Hippocampal formation (tissue), 2 donors: ENCODE measurements at regions not wholly inside any gene's neighbourhood (a gene's known extent, or its start where the extent isn't known, plus 50 kb on each side); places are given as distances from the start of the nearest gene placed in this dataset.

Experiments used
- DNase-seq, 2 donors: peaks; one replicate each; lab custom pipeline; 2025; lab: John Stamatoyannopoulos, UW

DNA sequence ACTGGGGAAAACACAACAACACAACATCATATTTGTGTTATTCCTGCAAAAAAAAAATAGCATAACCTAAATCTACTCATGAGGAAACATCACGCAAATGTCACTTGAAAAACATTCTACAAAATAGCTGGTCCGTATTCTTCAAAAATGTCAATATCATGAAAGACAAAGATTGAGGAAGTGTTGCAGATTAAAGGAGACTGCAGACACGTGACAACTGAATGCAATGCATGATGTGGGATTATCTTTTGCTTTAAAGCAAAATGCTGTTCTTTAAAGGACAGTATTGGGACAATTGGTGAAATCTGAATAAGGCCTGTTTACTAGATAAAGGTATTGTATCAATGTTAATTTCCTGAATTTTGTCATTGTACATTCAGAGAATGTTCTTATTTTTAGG, 157.7 kb downstream of the SMIM20 start:
- DNase-seq, result no peak

DNA sequence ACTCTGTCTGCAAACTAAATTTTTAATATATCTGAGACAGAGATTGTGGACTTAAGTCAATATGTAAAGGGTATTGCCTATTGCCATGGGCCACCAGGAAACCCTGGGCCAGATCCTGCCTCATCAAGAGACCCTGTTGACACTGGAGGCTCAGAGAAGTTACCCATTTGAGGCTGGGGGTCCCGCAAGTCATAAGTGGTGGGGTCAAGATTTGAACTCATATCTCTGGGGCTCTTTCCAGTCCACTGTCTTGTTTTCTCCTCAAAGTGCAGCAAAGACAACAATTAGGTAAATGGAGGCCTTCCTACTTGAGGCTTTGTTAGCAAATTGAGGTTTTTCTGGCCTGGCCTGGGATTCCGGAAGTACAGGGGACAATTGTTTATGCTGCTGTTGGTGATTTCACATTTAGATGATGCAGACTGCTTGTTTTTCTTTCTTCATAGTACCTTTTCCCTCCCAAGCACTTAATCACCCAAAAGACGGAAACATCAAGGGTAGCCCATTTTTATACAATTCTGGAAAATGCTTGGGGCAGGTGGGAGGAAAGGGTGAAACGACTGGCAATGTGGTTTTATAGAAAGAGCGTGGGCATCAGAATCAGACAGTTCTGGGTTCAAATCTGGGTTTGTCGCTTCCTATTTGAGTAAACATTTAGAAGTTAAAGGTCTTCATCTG, 160.0 kb downstream of the SMIM20 start:
- DNase-seq, result no peak

DNA sequence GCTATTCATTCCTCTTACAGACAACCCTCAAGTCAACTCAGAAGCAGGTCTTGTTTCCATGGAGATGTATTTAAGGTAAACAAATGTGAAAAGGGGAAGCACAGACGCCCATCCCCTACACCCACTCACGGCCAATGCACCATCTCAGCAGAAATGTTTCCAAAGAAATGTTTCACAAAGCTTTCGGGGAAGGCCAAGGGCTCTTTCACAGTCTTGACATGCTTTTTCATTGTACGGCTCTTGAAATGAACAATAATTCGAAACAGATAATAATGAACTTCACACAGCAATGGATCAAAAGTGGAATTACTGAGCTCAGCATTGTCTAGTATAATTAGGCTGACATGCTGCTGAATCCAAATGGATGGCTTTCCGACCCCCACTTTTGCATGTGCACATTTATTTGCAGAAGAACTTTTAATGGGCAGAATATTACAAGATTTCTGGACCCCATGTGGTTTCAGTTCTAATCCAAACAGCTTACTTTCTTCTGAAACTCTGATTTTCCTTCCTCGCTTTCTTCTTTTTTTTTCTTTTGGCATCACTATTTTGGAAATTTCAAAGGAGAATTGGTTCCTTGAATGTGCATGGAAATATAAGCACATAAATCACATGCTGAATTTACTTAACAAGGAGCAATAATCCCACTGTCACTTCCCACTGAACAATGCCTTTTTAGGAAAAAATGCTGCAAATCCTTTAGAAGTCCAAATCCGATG, 160.9 kb downstream of the SMIM20 start:
- no peak for DNase-seq

DNA sequence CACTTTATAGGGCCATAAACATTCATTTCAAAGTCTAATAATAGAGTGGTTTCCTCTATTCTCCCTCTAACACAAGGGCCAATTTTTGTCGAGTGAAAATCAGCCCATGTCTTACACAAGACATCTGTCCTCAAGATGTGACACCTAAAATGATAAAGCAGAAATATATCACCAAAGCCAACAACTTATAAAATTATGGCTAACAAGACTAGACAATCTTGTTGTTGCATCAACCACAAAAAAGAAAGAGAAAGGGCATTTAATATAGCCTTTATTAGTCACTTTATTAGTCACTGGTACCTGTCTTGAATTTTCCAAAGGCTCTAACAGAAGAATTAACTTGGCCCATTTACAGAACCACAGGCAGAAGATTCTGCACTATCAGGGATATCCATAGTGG, 161.6 kb downstream of the SMIM20 start:
- no peak for DNase-seq

DNA sequence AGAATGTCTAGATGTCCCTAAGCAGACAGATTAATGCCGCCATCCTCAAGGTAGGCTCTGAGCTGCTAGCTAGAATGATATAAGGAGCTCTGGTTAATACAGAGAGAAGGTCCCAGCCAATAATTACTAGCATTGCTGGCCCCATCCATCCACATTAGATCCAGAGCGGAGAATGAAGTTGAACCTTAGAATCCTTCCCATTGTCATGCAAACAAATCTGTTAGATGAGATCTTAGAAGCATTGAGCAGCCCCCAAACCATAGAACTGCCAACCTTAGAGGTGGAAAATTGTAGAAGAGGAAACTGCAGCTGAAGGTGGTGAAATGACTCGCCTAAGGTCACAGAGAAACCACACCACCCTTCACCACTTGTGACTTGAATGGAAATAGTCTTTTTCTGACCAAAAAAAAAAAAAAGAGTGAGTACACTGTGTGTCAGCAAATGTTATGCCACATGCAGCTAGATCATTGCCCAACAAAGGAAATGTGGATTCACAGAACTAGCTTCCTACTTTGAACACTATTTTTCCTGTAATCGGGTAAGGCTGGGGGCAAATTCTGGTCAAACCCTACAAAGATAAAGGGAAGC, 162.1 kb downstream of the SMIM20 start:
- DNase-seq, result no peak

DNA sequence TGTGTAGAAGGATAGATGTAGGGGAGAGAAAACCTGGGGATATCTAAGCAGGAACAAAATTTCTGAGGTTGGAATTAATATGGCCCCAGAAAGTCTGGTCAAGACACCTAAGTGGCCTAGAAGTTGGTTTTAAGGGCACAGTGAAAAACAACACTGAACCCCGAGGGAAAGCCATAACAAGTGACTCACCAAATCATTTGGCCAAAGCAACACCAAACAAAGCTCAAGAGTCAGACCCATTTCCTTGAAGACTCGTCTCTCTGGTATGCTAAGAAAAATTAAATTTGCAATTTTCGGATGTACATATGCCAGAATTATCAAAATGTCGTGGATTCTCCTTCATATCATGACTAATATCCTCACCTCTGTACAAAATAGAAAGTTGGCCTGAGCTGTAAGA, 162.9 kb downstream of the SMIM20 start:
- DNase-seq, result no peak

DNA sequence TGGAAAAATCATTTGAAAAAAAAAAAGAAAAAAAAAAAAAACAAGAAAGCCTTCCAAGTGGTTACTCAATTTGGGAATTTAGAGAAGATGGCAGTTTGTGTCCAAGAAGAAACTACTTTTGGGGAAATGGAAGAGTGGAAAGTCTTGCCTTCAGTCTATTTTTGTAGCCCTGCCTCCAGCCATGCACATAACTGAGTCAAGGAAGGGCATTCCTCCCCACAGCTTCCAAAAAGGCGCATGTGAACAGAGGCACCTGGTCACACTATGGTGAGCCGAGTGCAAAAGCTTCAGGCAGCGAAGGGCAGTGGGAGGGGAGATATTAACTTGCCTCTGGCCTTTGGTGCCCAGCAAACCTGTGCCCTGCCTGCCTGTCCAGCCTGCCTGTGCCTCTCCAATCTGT, 163.7 kb downstream of the SMIM20 start:
- DNase-seq, result no peak

DNA sequence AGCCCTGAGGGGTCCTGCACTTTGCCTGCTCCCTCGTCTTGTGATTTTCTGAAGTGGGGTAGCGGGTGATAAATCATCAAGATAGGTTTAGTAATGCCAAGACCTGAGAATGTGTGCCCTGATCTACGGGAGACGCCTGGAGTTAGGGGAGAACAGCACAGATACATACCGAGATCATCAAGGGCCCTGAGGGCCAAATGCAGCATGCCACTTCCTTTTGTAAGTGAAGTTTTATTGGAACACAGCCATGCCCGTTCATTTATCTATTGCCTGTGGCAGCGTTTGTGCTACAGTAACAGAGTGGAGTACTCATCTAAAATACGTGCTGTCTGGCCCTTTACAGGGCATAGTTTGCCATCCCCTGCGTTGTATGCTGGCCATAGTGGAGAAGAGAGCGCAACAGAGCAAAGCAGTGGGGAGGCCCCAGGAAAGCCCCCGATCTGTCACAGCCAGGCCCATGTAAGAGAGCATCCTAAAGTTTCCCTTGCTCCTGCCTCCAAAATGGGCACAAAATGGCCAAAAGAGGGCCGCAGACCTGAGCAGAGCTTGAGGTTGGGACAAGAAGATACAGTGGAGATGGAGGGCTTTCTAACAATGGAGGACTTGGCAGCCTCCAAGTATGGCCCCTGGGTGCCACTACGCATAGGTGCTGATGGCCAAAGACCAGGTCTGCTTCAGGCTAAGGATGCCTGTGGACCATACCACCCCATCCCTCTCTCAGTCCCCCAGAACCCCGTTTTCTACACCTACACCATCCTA, 167.0 kb downstream of the SMIM20 start:
- DNase-seq, result no peak

DNA sequence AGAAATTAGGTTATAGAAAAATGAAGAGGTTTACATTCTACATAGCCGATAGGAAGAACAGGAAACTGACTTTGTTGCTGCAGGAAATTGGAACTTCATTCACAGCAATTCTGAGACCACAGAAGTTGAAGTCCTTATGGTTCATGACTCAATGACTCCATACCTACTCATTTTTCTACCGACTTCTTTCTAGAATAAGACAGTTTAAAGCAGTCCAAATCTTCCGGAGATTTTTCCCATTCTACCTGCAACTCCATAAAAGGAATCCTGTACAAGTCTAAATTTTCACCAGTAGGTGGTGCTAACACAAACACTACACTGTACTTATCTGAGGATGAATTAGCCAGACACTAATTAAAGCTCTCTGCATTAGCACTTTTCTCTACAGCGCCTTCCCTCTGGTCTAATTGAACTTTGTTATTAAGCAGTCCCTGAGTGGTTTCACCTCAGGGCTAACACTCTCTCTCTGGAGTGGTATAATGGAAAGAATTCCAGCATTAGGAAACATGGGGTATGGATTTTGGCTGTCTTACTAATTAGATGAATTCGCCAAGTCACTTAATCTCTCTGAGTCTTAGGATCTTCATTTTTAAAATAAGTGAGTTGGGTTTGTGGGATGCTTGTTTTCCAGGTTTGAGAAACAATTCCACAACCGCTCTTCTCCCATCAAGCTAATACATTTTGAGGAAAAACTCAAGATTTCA, 167.9 kb downstream of the SMIM20 start:
- peak in 1 of 2 donors; percentile 75 for DNase-seq

DNA sequence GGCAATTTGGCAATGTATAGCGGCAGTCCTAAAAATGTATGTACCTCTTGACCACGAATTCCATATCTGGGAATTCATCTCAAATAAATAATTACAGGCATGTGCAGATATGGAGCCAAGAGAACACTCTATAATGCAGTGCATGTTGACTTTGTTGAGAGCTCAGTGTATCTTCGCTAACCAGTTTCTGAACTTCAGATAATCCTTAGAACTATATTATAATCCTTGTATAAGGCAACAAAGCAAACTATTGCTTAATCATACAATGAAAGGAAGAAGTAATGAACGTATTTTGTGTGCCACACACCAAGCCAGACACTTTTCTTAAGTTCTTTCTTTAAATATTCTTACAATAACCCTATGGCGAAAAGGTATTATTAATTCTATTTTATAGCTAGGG, 168.5 kb downstream of the SMIM20 start:
- DNase-seq, result no peak

DNA sequence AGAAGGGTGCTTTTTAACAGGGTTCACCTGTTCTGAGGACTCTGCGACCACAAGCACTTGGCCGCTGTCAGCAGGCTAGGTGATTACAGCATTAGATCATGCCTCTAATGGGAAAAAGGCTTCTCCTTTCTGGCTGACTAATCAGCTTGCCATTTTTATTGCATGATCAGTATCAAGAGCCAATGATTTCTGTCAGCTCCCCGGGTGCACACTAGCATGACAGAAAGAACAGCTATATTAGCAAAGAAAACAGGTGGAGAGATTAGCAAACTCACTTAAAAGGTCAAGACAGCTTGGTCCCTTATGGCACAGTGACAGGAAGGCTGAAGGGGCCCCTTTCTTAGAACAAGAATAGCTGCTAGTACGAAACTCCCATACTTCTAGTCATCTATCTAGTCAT, 170.0 kb downstream of the SMIM20 start:
- no peak for DNase-seq

DNA sequence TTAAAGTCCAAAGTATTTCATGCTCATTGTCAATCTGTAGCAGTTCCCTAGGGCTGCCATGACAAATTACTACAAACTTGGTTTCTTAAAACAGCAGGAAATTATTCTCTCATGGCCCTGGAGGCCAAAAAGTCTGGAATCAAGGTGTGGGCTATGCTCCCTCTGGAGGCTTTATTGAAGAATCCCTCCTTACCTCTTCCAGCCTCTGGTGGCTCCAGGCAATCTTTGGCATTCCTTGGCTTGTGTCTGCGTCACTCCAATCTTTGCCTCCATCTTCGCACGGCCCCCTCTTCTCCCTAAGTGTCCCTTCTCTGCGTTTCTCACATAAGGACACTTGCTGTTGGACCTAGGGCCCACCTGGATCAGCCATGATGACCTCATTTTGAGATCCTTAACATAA, 170.4 kb downstream of the SMIM20 start:
- no peak for DNase-seq

DNA sequence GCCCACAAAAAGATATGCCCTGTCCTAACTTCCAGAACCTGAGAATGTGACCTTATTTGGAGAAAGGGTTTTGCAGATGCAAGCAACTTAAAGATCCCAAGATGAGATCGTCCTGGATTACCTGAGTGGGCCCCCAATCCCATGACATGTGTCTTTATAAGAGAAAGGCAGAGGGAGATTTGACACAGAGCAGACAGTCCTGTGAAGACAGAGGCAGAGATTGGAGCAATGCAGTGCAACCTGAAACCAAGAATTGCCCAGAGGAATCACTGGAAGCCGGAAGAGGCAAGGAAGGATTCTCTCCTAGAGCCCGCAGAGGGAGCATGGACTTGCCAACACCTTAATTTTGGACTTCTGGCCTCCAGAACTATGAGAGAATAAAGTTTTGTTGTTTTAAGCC, 171.5 kb downstream of the SMIM20 start:
- no peak for DNase-seq

DNA sequence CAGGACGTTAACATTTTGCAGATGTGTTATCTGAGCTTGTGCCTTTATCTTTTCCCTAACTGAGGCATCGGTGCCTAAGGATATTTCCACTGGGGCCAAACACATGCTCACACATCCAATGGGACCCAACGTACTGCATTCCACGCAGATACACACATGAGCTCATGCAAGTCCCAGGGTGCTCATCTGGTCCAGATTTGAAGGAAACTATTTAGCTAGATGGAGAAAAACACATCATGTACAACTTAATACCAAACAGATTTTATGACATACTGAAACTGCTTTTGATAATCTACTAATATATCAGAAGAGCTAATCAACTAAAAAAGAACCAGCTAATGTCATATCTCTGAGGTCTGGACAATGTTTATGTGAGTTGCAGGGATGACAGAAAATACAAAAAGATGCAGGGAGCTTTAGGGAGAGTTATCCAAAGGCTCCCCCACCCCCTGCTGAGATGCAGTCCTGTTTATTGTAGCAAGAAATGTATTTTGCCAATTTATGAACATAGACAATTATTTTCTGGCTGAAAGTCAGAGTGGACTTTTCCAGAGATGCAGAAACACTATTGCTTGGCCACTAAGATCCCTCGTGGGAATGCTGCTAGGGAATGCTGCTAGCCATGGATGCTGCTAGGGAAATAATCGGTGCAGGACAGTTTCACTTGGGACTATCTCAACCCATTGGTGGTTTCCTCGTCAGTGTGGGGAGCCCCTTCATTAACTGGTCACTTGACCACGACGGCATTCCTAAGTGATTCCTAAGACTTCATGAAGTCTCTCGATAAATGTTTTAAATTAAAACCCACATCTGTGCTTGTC, 172.8 kb downstream of the SMIM20 start:
- no peak for DNase-seq

DNA sequence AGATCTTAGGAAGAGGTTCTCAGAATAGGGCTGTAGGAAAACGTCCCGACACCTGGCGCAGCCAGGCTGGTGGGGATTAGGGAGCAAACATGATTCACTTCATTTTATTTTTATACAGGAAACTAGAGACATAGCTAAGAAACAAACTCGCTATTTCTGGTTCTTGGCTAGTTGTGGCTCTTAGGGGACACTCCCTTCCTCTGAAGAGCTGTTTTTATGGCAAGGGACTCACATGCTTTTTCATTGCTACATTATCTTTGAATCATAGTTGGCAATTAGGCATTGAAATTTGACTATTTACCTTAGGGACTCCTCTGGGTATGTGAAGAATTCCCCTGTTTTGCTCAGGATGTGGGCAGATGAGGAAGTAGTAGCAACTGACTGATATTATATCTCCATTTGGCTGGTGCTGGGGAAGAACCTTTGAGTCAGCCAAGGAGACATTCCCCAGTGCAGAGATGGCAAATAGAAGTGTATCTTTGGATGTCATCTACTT, 174.5 kb downstream of the SMIM20 start:
- DNase-seq, result no peak

DNA sequence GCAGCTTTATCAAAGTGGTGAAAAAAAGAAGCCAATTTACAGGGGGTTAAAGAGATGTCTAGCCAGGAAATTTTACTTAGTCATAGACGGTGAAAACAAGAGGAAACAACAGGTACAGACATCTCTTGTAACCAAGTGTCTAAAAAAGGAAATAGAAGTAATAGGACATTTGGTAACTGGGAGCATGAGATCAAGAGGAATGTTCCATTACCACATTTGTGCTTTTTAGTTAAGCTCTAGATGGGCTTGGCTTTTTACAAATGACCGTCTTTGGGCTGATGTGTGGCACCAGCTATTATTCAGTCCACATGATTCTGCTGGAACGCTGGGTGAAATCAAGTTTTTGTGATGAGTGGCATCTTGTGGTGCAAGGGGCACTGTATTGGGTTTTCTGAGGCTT, 179.5 kb downstream of the SMIM20 start:
- no peak for DNase-seq

DNA sequence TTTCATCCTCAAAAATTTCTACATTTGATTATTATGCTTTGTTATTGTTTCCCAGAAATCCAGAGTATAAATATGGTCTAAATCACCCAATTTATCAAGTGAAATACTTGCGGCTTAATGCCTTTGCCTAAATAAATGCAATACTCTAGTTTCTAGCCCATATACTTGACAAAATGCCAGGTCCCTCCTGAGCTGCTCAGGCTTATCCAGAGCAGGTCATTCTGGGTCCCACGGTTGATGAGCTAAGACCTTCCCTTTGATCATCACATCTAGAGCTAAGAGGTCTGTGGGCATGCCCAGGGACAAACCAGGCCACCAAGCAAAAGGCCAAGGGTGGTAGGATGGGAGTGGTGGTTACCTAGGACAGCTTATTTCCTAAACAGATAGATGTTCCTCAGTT, 180.1 kb downstream of the SMIM20 start:
- no peak for DNase-seq

DNA sequence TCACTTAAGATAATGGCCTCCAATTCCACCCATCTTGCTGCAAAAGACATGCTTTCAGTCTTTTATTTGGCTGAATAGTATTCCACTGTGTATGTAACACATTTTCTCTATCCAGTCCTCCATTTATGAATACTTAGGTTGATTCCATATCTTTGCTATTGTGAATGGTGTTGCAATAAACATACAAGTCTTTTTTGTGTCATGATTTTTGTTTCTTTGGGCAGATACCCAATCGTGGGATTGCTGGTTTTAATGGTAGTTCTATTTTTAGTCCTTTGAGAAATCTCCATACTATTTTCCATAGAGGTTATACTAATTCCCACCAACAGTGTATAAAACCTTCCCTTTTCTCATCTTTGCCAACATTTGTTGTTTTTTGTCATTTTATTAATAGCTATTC, 180.9 kb downstream of the SMIM20 start:
- DNase-seq, result no peak

DNA sequence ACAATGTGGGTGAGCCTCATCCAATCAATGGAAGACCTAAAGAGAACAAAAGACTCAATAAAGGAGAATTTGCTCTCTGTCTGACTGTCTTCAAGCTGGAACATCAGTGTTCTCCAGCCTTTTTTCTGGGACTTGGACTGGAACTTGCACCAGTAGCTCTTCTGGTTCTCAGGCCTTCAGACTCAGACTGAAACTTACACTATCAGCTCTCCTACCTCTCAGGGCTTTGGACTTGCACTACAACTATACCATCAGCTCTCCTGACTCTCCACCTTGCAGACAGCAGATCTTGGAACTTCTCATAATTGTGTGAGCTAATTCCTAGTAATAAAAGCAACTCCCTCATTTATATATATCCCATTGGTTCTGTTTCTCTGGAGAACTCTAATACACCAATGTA, 185.9 kb downstream of the SMIM20 start:
- no peak for DNase-seq

DNA sequence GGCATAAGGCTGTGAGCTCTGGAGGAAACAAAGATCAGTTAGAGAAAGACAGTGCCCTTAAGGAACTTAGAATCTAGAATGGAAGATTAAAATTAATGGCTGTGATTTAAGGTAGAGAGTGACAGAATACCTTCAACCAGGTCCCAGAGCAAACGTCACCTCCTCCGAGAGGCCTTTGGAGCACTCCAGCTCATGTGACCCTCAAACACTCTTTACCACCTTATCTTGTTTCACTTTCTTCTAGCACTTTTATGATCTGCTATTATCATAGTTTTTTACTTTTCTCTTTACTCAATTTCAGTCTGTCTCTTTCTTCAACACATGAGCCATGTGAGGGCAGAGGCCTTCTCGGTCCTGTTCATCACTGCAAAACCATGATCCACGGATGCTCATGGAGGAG, 187.0 kb downstream of the SMIM20 start:
- no peak for DNase-seq

DNA sequence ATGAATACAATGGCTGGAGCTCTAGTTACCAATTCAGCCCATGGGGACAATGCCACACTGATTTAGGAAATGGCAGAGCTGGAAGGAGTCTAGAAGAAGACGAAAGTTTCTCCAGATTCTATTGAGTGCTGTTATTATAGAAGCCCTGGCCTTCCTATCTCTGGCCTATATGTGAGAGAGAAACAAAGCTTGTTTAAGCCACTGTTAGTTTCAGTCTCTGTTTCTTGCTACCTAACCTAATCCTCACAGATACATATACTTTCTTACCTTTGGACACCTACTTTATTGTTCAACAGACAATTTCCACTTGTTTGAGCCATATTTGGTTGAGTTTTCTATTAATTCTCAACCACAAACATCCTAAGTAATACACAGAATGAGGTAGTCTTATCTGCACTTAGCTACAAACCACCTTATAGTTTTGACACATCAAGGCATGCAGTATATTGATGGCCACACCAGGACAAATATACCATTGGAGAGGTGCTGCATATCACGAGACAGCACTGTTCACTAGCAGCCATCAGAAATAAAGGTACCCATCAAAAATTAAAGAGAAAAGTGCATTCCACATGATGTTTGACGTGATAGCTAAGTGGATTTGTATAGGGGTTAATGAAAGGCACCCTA, 190.2 kb downstream of the SMIM20 start:
- no peak for DNase-seq
